GM13977 (cell line): ENCODE measurements at regions not wholly inside any gene's neighbourhood (a gene's known extent, or its start where the extent isn't known, plus 50 kb on each side); places are given as distances from the start of the nearest gene placed in this dataset.

Source experiments
- DNase-seq: peaks from one replicate; pipeline ENCODE4 v3.0.0; 2012; ENCODE audit warnings: low spot score
- CTCF ChIP-seq: IDR thresholded peaks from 2 replicates; pipeline ENCODE4 v1.5.1; 2012; ENCODE audit warnings: mild to moderate bottlenecking, control low read depth; ENCODE audit not compliant: insufficient read depth; ENCODE audit errors: extremely low read depth, missing control alignments
- in situ Hi-C: fragments of 300-500 bp; cut with MboI; formaldehyde crosslinking; loops from one replicate; pipeline ENCODE4 v1.12.0; 2022; ENCODE audit warnings: low sequenced_read_pairs, low pct_unique_long_range_greater_than_20kb, mixed read lengths, inconsistent platforms; ENCODE audit not compliant: unreplicated experiment

DNA sequence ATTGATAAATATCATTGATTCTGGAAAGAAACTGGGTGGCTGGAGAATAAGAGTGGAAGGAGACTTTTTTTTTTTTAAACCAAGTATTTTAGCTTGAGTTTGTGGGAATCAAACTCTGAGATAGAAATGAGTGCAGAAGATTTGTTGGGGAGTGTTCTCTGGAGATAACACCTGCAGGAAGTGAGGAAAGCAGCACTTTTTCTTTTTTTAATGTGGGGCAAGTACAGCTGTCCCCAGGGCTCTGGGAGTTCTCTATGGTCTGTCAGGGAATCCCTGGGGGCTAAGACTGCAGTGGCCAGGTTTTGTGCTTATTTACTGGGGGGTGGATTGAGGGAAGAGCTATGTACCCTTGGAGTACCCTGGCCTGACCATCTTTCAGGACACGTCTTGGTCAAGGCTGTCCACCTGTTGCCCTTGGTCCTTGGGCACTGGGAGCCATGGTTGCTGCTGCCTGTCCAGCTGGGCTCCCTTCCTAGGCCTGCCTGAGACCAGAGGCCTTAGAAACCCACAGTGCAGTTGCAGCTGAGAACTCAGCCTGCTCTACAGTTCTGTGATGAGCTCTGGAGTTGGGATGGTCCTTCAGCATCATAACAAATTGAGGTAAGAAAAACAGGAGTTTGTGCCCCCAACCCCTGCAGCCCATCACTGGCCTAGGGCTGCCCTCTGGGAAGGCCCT is 85.8 kb downstream of the PHAX start:
- TF ChIP-seq CTCF, result no peak
- in situ Hi-C loops, result no loop called here
- no peak for DNase-seq

DNA sequence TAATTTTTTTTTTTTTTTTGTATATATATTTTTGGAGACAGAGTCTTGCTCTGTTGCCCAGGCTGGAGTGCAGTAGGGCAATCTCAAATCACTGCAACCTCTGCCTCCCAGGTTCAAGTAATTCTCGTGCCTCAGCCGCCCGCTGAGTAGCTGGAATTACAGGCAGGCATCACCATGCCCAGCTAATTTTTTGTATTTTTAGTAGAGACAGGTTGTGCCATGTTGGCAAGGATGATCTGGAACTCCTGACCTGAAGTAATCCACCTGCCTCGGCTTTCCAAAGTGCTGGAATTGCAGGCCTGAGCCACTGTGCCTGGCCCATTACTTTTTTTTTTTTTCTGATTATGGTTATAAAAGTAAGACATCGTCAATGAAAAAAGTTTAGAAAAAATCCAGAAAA is 84.0 kb upstream of the LMNB1 start:
- TF ChIP-seq CTCF, result no peak
- no peak for DNase-seq
- in situ Hi-C loops, result no loop called here

- DNase-seq, result no peak
- no peak for TF ChIP-seq CTCF
- in situ Hi-C loops, result no loop called here
These were observed 83.1 kb upstream of the LMNB1 start for GRCh38 chr5:126693806-126694205.

- in situ Hi-C loops, result no loop called here
- no peak for TF ChIP-seq CTCF
- DNase-seq, result no peak
These were observed 82.5 kb upstream of the LMNB1 start for GRCh38 chr5:126694403-126694802.

DNA sequence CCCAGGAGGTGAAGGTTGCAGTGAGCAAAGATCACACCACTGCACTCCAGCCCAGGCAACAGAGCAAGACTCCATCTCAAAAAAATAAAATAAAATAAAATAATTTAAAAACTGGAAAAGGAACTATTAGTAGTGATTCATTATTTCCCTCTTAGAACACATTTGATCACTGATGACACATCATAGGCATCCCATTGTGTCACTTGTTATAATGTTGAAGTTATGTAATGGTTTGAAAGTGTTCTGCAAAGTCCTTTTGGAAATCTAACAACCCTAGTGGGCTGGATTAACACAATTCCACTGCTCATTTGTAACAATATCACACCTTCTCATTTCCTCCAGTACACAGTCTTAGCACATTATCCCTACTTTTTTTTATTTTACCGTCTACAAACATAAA is 81.8 kb upstream of the LMNB1 start:
- TF ChIP-seq CTCF, result no peak
- in situ Hi-C loops, result no loop called here
- no peak for DNase-seq

DNA sequence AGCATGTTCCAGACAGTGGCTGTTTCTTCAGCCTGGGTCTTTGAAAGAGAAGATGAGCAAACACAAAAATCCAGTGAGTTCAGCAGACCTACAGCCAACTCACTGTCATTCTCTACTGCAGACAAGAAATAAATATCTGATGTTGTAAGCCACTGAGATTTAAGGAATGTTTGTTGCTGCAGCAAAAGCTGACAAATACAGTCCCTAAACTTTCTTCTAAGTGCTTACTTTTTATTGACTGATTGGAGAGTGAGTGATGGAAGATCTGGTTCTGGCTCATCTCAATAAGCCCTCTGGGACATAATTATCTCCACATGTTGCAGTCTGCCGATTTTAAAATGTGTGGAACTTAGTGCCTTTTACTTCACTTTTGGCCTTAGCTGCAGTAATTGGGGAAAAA is 69.9 kb upstream of the LMNB1 start:
- no peak for DNase-seq
- TF ChIP-seq CTCF, result no peak
- in situ Hi-C loops, result no loop called here
